ENCODE measurements at regions not wholly inside any gene's neighbourhood (a gene's known extent, or its start where the extent isn't known, plus 50 kb on each side); places are given as distances from the start of the nearest gene placed in this dataset.

DNA sequence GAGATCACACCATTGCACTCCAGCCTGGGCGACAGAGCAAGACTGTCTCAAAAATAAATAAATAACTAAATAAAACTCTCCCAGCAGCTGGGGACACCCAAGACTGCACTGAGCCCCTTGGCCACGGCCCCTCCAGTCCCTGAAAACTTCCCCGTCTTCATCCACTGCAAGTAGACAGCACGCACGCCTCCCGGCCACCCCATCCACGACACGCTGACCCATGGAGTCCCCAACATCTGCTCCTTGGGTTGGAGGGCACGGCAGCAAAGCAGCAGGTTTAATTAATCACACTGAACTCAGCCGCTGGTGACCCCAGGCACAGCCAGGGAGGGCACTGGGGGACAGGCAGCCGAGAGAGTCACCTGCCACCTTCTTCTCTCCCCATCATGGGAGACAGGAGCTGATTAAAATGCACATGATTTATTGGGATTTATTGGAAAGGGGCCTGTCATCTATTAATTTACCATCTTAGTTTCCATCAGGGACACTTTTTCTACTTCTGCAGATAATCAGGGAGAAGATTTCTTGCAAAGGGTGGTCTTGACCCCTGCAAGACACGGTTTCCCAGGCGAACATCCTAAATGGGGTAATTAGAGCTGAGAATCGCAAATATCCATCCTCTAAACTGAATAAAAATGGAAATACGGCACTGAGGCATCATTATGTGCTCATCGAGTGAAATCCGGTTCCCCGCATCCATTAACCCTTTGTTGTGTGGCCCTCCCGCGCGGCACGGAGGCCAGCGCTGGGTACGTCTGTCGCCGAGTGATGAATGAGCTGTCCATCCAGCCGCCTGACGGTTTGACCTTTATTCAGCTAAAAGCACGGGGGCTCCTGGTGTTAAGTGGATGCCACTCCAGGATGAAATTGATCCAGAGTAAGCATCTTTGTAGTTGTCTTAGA, 178.3 kb downstream of the BRD1 start:
- in situ Hi-C loops (cut with HindIII; ENCODE audit: low sequenced_read_pairs) = no loop called here

DNA sequence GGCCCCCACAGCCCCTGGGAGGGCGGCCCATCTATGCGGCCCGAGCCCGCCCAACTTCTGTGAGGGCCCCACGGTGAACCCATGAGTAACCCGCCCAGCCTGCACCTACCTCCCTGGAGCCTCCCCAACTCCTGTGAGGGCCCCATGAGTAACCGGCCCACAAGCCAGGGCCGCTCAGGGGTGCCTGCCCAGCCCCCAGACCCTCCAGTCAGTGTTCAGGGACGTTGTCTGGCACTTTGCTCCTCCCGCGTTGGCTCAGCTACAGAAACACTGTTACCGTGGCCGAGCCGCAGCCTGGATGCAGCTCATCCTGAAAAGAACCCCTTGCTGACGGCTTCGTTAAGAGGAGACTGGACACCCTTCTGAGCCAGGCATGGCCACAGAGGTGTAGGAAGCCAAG, 179.6 kb downstream of the BRD1 start:
- no peak overlapping the region for H3K4me3 ChIP-seq (ENCODE audit: low read depth, low read length)
- TF ChIP-seq, protein P1, sequence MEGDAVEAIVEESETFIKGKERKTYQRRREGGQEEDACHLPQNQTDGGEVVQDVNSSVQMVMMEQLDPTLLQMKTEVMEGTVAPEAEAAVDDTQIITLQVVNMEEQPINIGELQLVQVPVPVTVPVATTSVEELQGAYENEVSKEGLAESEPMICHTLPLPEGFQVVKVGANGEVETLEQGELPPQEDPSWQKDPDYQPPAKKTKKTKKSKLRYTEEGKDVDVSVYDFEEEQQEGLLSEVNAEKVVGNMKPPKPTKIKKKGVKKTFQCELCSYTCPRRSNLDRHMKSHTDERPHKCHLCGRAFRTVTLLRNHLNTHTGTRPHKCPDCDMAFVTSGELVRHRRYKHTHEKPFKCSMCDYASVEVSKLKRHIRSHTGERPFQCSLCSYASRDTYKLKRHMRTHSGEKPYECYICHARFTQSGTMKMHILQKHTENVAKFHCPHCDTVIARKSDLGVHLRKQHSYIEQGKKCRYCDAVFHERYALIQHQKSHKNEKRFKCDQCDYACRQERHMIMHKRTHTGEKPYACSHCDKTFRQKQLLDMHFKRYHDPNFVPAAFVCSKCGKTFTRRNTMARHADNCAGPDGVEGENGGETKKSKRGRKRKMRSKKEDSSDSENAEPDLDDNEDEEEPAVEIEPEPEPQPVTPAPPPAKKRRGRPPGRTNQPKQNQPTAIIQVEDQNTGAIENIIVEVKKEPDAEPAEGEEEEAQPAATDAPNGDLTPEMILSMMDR (IDR thresholded peaks at IDR 0.05; ENCODE audit: low read depth, low read length, missing control alignments) = no peak
- in situ Hi-C loops (cut with HindIII; ENCODE audit: low sequenced_read_pairs) = no loop called here
- no peak for DNase-seq (ENCODE audit: low read depth)

More for the DNA sequence above, 178.3 kb downstream of the BRD1 start:
- no peak overlapping the region for H3K4me3 ChIP-seq (ENCODE audit: low read depth, low read length)
- DNase-seq (ENCODE audit: low read depth) = no peak
- TF ChIP-seq, protein P1 (IDR thresholded peaks at IDR 0.05; ENCODE audit: low read depth, low read length, missing control alignments) = no peak

DNA sequence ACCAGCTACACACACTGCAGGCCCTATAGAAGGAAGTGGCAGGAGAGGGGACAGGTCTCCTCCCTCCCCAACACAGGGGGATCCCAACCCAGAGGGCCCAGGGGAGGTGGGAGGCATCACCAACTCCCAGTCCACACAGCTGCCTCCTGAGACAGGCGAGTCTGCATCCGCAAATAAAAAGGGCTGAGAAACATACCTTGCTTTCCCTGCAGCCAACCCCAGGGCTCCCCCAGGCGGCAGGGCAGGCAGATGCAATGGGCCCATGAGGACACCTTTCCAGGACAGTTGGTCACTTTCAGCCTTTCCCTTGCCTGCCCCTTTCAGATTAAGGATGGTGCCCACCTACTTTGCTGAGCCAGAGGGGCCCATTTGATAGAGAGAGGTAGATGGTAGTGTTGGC, 180.0 kb downstream of the BRD1 start:
- H3K4me3 ChIP-seq (ENCODE audit: low read depth, low read length) = no peak overlapping the region
- in situ Hi-C loops (cut with HindIII; ENCODE audit: low sequenced_read_pairs) = no loop called here
- DNase-seq (ENCODE audit: low read depth) = no peak
- TF ChIP-seq, protein P1 (IDR thresholded peaks at IDR 0.05; ENCODE audit: low read depth, low read length, missing control alignments) = no peak

DNA sequence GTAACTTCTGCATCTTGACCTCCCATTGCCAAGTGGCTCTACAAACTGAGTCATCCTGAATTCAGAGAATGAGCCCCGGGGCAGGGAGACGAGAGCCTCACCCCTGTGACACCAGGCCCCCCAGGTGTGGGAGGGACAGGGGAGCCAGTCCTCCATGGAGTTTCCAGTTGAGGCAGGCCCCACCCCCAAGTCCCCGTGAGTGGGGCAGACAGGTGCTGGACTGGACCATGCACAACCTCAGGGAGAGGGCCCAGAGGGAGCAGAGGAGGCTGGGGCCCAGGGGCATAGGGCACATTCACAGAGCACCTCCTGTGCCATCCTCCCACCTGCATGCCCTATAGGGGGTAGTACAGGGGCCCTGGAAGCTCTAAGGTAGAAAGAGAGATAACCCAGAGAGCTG, 180.8 kb downstream of the BRD1 start:
- DNase-seq (ENCODE audit: low read depth) = no peak
- in situ Hi-C loops (cut with HindIII; ENCODE audit: low sequenced_read_pairs) = no loop called here
- no peak overlapping the region for H3K4me3 ChIP-seq (ENCODE audit: low read depth, low read length)
- TF ChIP-seq, protein P1 (IDR thresholded peaks at IDR 0.05; ENCODE audit: low read depth, low read length, missing control alignments) = no peak

DNA sequence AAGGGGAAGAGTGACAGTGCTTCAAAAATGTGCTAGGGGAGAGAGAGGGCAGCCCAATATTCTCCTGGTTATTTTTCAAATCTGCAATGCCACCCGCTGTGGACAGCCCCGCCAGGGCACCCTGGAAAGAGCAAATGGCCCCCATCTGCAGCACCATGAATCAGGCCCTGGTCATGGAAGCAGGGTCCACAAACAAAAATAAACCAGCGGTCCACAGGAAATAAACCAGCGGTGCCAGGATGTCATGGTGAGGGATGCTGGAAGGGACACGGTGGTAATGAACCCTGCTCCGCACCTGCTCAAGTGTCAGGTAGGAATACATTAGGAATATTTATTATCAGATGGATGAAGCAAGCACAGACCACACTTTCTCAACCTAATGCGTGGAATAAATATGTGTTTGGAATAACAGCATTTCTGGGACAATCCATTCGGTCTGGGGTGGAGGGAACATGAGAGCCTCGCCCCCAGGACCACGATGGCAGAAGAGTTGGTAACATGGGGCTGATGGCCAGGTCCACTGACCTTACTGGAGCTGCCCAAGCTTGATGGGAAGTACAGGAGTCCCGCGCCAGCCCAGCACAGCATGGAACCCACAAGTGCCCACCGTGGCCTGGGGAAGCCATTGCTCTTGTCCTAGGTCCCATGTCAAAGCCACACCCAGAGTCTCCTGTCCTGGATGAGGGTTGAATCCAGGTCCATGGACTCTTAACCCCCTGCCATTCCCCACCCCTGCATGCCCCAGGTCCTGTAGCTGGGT, 181.7 kb downstream of the BRD1 start:
- no peak for DNase-seq (ENCODE audit: low read depth)
- no peak overlapping the region for H3K4me3 ChIP-seq (ENCODE audit: low read depth, low read length)
- TF ChIP-seq, protein P1 (IDR thresholded peaks at IDR 0.05; ENCODE audit: low read depth, low read length, missing control alignments) = no peak
- in situ Hi-C loops (cut with HindIII; ENCODE audit: low sequenced_read_pairs) = no loop called here

DNA sequence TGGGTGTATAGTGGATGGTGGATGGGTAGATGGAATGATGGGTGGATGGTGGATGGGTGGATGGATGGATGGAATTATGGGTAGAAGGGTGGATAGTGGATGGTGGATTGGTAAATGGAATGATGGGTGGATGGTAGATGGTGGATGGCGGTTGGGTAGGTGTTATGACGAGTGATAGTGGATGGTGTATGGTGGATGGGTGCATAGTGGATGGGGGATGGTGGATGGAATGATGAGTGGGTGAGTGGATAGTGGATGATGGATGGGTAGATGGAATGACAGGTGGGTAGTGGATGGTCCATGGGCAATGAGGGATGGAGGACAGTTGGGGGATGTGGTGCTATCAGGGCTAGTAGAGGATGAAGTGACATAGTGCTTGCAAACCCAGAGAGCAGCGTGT, 182.4 kb downstream of the BRD1 start:
- TF ChIP-seq, protein P1 (IDR thresholded peaks at IDR 0.05; ENCODE audit: low read depth, low read length, missing control alignments) = no peak
- in situ Hi-C loops (cut with HindIII; ENCODE audit: low sequenced_read_pairs) = no loop called here
- no peak overlapping the region for H3K4me3 ChIP-seq (ENCODE audit: low read depth, low read length)
- no peak for DNase-seq (ENCODE audit: low read depth)
